GM12878 (cell line): ENCODE measurements at regions not wholly inside any gene's neighbourhood (a gene's known extent, or its start where the extent isn't known, plus 50 kb on each side); places are given as distances from the start of the nearest gene placed in this dataset.

Source experiments
- ATAC-seq: fragments of 200-7000 bp; cut with Tn5 transposase; 3 replicates; pipeline ENCODE4 v1.9.1; 2020; ENCODE audit warnings: mild to moderate bottlenecking, moderate library complexity
- BruUV-seq: library from RNA; stranded (reverse); fragments of 400-500 nt; replicated peaks from 2 replicates; lab custom pipeline; 2021; lab: Mats Ljungman, UMichigan
- CTCF ChIA-PET: fragments of 300-600 bp; sonication (Branson Sonifier 250); formaldehyde crosslinking; extraction: SDS; loops from one replicate; lab custom pipeline; 2021; ENCODE audit warnings: inconsistent platforms; lab: Yijun Ruan, JAX
- POLR2A ChIA-PET: fragments of 350-600 bp; formaldehyde crosslinking; extraction: SDS; loops from one replicate; lab custom pipeline; 2021; ENCODE audit warnings: inconsistent platforms; lab: Charles Lee
- RAD21 ChIA-PET: fragments of 300-600 bp; sonication (Branson Sonifier 250); formaldehyde crosslinking; loops from one replicate; lab custom pipeline; 2023; ENCODE audit warnings: antibody characterized with exemption; ENCODE audit not compliant: unreplicated experiment; lab: Charles Lee
- SMC1A ChIA-PET: fragments of 300-600 bp; sonication (Branson Sonifier 250); formaldehyde crosslinking; loops from one replicate; lab custom pipeline; 2023; ENCODE audit not compliant: unreplicated experiment, uncharacterized antibody; lab: Charles Lee
- DNase-seq: peaks from one replicate; pipeline ENCODE4 v3.0.0-alpha.2; 2011; ENCODE audit warnings: low read depth, low spot score
- FAIRE-seq: peaks from 3 replicates; lab custom pipeline; 2011; peaks lifted over from hg19 to GRCh38; lab: Jason Lieb, UNC
- H2AFZ ChIP-seq: 2 replicates; pipeline ENCODE4 v1.6.0; 2011; ENCODE audit warnings: low read depth, low read length, control low read depth; ENCODE audit not compliant: control insufficient read depth
- H3K27ac ChIP-seq: 2 replicates; pipeline ENCODE4 v1.5.1; 2011; ENCODE audit warnings: control low read depth; ENCODE audit not compliant: control insufficient read depth, insufficient read depth
- H3K27me3 ChIP-seq, 2 experiments: replicated peaks in 1 of 2; 2 replicates each; pipeline versions ENCODE4 v1.6.0 to v1.6.1; 2011; ENCODE audit warnings: low read length in 1 of 2; ENCODE audit not compliant: control insufficient read depth in 2 of 2, insufficient read depth in 2 of 2
- H3K36me3 ChIP-seq, 2 experiments: 2 replicates each; pipeline ENCODE4 v1.5.1; 2011; ENCODE audit warnings: low read length in 1 of 2; ENCODE audit not compliant: control insufficient read depth in 2 of 2, insufficient read depth in 2 of 2
- H3K4me1 ChIP-seq: 2 replicates; pipeline ENCODE4 v1.6.1; 2011; ENCODE audit warnings: mild to moderate bottlenecking, low read length, moderate library complexity, mixed read lengths; ENCODE audit not compliant: control insufficient read depth, insufficient read depth
- H3K4me2 ChIP-seq: 2 replicates; pipeline ENCODE4 v1.6.0; 2011; ENCODE audit warnings: control low read depth; ENCODE audit not compliant: control insufficient read depth, insufficient read depth
- H3K4me3 ChIP-seq: fragments of 200-600 bp; sonication (generic); 2 replicates; pipeline ENCODE4 v1.5.1; 2016
- H3K79me2 ChIP-seq: 2 replicates; pipeline ENCODE4 v1.6.0; 2011; ENCODE audit warnings: low read length; ENCODE audit not compliant: control insufficient read depth, insufficient read depth
- H3K9ac ChIP-seq: 2 replicates; pipeline ENCODE4 v1.8.0; 2011; ENCODE audit warnings: low read length, control low read depth, mixed read lengths; ENCODE audit not compliant: control insufficient read depth, insufficient read depth
- H3K9me3 ChIP-seq: replicated peaks from 3 replicates; pipeline ENCODE4 v1.5.1; 2011; ENCODE audit warnings: mild to moderate bottlenecking, low read length; ENCODE audit not compliant: control insufficient read depth, insufficient read depth
- H4K20me1 ChIP-seq: 2 replicates; pipeline ENCODE4 v1.6.0; 2011; ENCODE audit not compliant: control insufficient read depth, insufficient read depth
- BCL11A ChIP-seq: IDR thresholded peaks from 2 replicates; pipeline ENCODE4 v1.6.1; 2011; ENCODE audit warnings: low read depth, low read length
- BMI1 ChIP-seq: fragments of 450-650 bp; IDR thresholded peaks from 2 replicates; pipeline ENCODE4 v1.6.1; 2016; ENCODE audit warnings: mild to moderate bottlenecking, moderate library complexity, borderline replicate concordance
- KAT2A ChIP-seq: conservative IDR thresholded peaks from 2 replicates; pipeline ENCODE4 v1.6.1; 2011; ENCODE audit warnings: low read depth, low read length; ENCODE audit not compliant: control insufficient read depth
- NFXL1 ChIP-seq: fragments of 450-650 bp; IDR thresholded peaks from 2 replicates; pipeline ENCODE4 v1.6.1; 2017; ENCODE audit warnings: antibody characterized with exemption, mild to moderate bottlenecking, borderline replicate concordance
- NKRF ChIP-seq: fragments of 450-650 bp; conservative IDR thresholded peaks from 2 replicates; pipeline ENCODE4 v1.6.1; 2017; ENCODE audit warnings: mild to moderate bottlenecking, moderate library complexity
- POLR2AphosphoS5 ChIP-seq: IDR thresholded peaks from 2 replicates; pipeline ENCODE4 v1.6.1; 2011; ENCODE audit warnings: mild to moderate bottlenecking, low read length, inconsistent platforms
- POU2F2 ChIP-seq: IDR thresholded peaks from 3 replicates; pipeline ENCODE4 v1.6.1; 2011; ENCODE audit warnings: low read depth, mild to moderate bottlenecking, low read length, borderline replicate concordance
- WGBS: methylation state at CpG from one replicate; pipeline ENCODE4 v1.1.6; 2016; ENCODE audit warnings: low lambda C conversion rate; ENCODE audit not compliant: insufficient replicate concordance, insufficient coverage; ENCODE audit errors: missing lambda C conversion rate; 5-methylcytosine and 5-hydroxymethylcytosine counted together
- in situ Hi-C: fragments of 300-500 bp; cut with MboI; formaldehyde crosslinking; loops from 9 replicates; pipeline ENCODE4 v1.14.3; 2018; ENCODE audit warnings: mixed read lengths
- intact Hi-C: fragments of 100-400 bp; cut with micrococcal nuclease; formaldehyde crosslinking; loops from one replicate; pipeline ENCODE4 v1.14.2; 2022; ENCODE audit not compliant: unreplicated experiment
- TF ChIP-seq, protein P1 (sequence below): IDR thresholded peaks from 2 replicates; pipeline ENCODE4 v1.6.1; 2011; ENCODE audit warnings: borderline replicate concordance, low read depth, mild to moderate bottlenecking, moderate library complexity, low read length; ENCODE audit not compliant: insufficient read depth, poor library complexity, severe bottlenecking

DNA sequence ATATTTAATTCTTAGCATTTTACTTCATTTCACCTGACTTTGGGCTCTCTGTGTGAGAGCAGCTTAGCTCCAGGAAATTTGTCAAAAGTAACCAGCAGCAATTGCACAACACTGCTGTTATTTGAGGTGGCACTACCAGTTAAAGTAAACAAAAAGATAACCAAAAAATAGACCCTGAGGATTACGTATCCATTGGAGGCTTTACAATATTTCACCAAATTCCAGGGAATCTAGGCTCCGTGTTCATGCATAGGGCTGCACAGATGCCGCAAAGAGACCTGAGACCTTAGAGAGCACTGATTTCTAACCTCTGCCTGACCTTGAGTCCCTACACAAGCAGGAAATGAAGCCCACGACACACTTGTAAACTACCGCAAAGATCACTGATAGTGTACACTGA, 1392.7 kb upstream of the CDH6 start:
- no peaks in the 10 kb centered on the region for H3K9me3 ChIP-seq
- SMC1A ChIA-PET, result no interaction called here
- no peaks in the 10 kb centered on the region for H3K36me3 ChIP-seq
- H2AFZ ChIP-seq, result no peak overlapping the region
- CTCF ChIA-PET, result no interaction called here
- no peaks in the 10 kb centered on the region for H4K20me1 ChIP-seq
- H3K4me1 ChIP-seq, result no peaks in the 10 kb centered on the region
- no peak overlapping the region for H3K4me2 ChIP-seq
- H3K4me3 ChIP-seq, result no peak overlapping the region
- in situ Hi-C loops (no loop called here), intact Hi-C loops (no loop called here)
- RAD21 ChIA-PET, result no interaction called here
- ATAC-seq, result no peak
- no peak for FAIRE-seq
- no peak for DNase-seq
- POLR2A ChIA-PET, result no interaction called here
- no TSS peak for BruUV-seq
- TF ChIP-seq NFXL1 (no peak), POU2F2 (no peak), KAT2A (no peak), BCL11A (no peak), POLR2AphosphoS5 (no peak), BMI1 (no peak), NKRF (no peak)
- TF ChIP-seq, protein P1, sequence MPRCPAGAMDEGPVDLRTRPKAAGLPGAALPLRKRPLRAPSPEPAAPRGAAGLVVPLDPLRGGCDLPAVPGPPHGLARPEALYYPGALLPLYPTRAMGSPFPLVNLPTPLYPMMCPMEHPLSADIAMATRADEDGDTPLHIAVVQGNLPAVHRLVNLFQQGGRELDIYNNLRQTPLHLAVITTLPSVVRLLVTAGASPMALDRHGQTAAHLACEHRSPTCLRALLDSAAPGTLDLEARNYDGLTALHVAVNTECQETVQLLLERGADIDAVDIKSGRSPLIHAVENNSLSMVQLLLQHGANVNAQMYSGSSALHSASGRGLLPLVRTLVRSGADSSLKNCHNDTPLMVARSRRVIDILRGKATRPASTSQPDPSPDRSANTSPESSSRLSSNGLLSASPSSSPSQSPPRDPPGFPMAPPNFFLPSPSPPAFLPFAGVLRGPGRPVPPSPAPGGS, result no peak
- no peaks in the 10 kb centered on the region for H3K27me3 ChIP-seq
- H3K9ac ChIP-seq, result no peak overlapping the region
- no peaks in the 10 kb centered on the region for H3K79me2 ChIP-seq
- WGBS, result 51% methylated on average over 5 of the region's 5 CpGs
- H3K27ac ChIP-seq, result no peak overlapping the region
